NCI-H2081 treated with DMSO at 0.1 percent for 48 hours (cell line): ENCODE measurements at regions not wholly inside any gene's neighbourhood (a gene's known extent, or its start where the extent isn't known, plus 50 kb on each side); places are given as distances from the start of the nearest gene placed in this dataset.

Experiments used
- DNase-seq: peaks from one replicate; lab custom pipeline; 2025; lab: John Stamatoyannopoulos, UW

- DNase-seq, result no peak
These were observed 242.1 kb upstream of the PWP1 start for GRCh38 chr12:107443320-107444090.

- no peak for DNase-seq
These were observed 240.8 kb upstream of the PWP1 start for GRCh38 chr12:107444771-107445170.

DNA sequence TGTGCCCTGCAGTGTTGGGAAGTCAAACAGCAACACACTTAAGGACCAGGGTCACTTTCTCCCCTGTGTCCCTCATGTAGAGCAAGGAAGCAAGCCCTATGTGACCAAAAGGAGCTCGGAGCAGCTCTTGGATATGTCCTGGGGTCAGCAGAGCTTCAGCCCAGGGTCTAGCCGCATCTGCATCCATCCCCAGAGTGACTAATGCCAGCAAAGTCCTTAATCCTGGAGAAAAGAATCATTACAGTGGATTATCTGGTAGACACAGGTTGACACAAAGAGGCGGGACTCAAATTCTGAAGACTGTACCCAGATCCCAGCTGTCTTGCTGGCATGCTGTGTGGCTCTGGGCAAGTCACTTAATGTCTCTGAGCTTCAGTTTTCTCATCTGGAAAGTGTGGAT, 239.1 kb upstream of the PWP1 start:
- no peak for DNase-seq

DNA sequence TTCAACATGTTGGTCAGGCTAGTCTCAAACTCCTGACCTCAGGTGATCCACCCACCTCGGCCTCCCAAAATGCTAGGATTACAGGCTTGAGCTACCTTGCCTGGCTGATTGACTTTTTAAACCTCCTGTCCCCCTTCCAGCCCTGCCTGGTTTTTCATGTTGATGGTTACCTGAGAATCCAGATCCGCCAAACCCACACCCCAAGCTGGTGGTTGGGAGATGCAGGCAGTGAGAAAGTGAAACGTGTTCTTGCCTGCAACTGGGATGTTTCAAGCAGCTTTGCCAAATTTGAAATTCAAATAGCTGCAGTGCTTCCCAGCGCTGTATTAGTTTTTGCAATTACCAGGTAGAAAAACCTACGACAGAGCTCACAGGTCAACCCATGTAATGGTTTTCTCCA, 238.3 kb upstream of the PWP1 start:
- no peak for DNase-seq

- no peak for DNase-seq
These were observed 237.4 kb upstream of the PWP1 start for GRCh38 chr12:107448198-107448597.

DNA sequence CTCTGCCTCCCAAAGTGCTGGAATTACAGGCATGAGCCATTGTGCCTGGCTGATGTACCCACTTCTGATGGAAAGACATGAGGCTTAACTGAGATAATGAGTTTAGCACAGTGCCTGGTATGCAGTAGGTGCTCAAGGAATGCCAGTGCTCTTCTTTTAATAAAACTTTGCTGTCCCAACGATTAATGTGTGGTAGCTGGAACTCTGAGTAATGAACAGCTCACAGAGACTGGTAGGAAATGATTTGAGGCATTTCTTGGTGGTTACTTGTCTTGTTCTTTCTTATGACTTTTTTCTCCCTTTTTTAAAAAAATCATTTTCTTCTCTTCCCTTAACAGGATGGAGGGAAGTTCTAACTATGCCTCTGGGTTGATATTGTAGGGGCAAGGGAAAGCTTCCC, 235.7 kb upstream of the PWP1 start:
- no peak for DNase-seq

GRCh38 chr12:107450541-107450940, 235.1 kb upstream of the PWP1 start:
- DNase-seq, result no peak

GRCh38 chr12:107451246-107451645, 234.4 kb upstream of the PWP1 start:
- DNase-seq, result no peak

GRCh38 chr12:107454109-107454830, 231.3 kb upstream of the PWP1 start:
- DNase-seq, result no peak

DNA sequence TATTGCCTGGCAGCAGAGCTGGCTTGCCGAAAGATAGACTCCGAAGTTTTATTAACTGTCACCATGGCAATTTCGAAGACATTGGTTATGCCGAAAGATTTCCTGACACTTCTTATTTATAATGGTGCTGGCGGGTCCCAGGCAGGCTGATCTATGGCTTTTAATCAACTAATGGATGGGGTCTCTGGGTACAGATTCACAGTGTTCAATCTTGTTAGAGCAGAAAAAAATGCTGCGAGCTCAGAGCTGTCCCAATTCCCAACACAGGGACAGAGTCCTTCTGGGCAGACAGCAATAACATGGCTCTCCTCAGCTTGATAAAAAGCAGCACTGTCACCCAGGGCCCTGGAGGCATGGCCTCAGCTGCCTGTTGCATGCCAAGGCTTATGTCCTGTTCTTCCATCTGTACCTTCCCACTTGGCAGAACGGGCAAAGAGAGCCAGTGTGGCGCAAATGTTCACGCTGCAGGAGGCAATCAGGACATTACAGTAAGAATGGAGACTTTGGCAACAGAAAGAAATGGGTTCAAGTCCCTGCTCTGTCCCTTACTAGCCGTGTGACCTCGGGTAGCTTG, 228.2 kb upstream of the PWP1 start:
- DNase-seq, result no peak

- DNase-seq, result no peak
These were observed 227.4 kb upstream of the PWP1 start for GRCh38 chr12:107458163-107458562.

- no peak for DNase-seq
These were observed 226.6 kb upstream of the PWP1 start for GRCh38 chr12:107458990-107459389.

- no peak for DNase-seq
These were observed 226.0 kb upstream of the PWP1 start for GRCh38 chr12:107459641-107460040.

- DNase-seq, result no peak
These were observed 224.2 kb upstream of the PWP1 start for GRCh38 chr12:107461222-107461975.

DNA sequence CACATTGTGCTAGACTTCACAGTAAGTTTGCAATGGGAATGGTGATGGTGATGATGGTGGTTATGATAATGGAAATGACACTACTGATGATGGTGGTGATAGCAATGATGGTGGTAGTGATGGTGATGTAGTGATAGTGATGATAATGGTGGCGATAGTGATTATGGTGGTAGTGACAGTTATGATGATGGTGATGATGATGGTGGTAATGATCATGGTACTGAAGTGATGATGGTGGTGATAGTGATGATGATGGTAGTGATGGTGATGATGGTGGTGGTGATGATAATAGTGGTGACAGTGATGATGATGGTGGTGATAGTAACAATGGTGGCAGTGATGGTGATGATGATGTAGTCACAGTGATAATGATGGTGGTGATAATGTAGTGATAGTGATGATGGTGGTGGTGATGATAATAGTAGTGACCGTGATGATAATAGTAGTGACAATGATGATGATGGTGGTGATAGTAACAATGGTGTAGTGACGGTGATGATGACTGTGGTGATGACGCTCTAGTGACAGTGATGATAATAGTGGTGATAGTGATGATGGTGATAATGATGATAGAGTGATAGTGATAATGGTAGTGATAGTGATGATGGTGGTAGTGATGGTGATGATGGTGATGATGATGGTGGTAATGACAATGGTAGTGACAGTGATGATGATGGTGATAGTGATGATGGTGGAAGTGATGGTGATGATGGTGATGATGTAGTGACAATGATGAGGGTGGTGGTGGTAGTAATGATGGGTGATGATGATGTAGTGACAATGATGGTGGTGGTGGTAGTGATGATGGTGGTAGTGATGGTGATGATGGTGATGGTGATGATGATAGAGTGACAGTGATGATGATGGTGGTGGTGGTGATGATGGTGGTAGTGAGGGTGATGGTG, 222.9 kb upstream of the PWP1 start:
- DNase-seq, result no peak

GRCh38 chr12:107464644-107465043, 221.0 kb upstream of the PWP1 start:
- DNase-seq, result no peak

DNA sequence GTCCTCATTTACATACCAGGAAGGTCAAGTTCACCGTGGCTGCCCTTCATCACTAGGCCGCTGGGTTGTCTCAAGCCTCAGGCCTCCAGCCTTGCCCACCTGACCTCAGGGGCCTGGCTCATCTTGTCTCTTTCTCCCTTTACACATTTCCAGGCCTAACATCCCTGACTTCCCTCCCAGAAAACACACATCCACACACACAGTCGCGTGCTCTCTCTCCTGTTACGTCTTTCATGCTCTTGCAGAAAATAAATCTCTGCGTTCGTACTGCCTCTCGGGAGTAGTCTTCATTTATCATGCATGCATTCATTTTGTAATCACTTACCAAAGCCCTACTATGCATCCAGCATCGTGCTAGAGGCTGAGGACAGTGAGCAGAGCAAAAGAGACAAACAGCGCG, 220.0 kb upstream of the PWP1 start:
- no peak for DNase-seq

DNA sequence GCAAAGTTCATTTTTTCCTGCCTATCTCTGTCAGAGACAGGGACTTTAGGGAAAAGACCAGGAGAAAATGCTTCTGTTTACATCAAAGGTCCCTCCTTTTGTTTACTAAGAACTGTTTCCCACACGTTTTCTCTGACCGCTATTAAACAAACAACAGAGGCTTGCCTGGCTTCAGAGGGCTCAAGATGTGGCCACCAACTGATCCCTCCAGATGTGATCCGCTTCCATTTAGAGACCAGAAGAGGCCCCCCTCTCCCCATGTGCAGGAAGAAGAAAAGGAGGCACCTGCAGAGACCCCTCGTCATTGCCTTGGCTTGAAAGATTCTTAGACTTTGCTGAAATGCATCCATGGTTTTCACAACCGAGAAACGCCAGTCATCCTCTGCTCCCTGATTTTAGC, 217.9 kb upstream of the PWP1 start:
- no peak for DNase-seq

DNA sequence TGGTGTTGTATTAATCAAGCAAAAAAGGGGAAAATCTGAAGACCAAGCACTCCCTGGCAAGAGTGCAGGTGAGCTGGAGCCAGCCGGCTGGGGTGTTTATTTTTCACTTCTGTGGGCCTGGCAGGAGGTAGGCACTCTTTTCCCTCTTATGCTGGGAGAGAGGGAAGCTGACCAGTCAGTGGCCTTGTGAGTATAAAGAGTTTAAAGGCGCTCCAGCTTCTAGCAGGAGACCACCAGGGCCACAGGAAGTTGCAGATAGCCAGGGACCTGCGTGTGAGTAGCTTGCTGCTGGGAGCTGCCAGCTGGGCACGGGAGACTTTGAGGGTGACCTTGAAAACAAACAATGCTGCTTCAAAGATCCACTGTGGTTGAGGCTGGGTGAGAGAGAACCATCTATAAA, 217.4 kb upstream of the PWP1 start:
- DNase-seq, result no peak

GRCh38 chr12:107469011-107469410, 216.6 kb upstream of the PWP1 start:
- no peak for DNase-seq

- DNase-seq, result no peak
These were observed 215.0 kb upstream of the PWP1 start for GRCh38 chr12:107470645-107471044.

DNA sequence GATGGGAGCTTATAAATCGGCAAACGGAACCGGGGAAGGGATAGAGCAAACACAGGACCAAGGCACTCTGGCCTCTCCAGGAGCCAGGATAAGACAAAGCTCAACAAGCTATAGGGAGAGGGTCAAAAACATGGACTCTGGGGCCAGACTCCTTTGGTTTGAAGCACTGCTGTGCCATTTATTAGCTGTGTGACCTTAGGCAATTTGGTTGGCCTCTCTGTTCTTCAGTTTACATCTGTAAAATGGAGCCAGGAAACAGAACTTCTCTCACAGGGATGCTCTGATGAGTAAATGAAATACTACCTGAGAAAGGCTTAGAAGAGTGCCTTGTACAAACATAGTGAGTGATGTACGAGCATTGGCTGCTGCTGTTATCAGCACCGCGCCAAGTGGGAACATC, 213.3 kb upstream of the PWP1 start:
- no peak for DNase-seq
